GM18867 (cell line): ENCODE measurements at regions not wholly inside any gene's neighbourhood (a gene's known extent, or its start where the extent isn't known, plus 50 kb on each side); places are given as distances from the start of the nearest gene placed in this dataset.
A peak's percentile ranks its signal among the peaks of the same experiment; 100 is the strongest.

ENCODE experiments used
- ATAC-seq: cut with Tn5 transposase; IDR thresholded peaks from one replicate; pipeline ENCODE4 v1.9.1; 2021; ENCODE audit warnings: mild to moderate bottlenecking, moderate library complexity; ENCODE audit not compliant: unreplicated experiment

DNA sequence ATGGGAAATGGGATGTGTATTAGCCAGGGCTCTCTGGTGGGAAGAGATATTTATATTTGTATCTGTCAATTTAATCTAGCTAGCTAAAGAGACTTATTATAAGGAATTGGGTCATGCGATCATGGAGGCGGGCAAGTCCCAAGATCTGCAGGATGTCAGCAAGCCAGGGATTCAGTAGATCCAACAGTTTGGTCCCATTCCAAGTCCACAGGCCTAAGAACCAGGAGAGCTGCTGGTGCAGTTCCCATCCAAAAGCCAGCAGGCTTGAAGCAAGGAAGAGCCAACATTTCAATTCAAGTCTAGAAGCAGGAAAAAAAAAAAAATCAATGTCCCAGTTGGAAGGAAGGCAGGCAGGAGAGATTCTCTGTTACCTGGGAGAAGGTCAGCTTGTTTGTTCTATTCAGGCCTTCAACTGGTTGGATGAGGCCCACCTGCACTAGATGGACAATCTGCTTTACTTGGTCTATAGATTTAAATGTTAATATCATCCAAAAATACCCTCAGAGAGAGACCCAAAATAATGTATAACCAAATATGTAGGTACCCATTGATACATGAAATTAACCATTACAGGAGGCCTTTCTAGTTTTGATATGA, 60.7 kb upstream of the BCAT1 start:
- ATAC-seq: no peak

DNA sequence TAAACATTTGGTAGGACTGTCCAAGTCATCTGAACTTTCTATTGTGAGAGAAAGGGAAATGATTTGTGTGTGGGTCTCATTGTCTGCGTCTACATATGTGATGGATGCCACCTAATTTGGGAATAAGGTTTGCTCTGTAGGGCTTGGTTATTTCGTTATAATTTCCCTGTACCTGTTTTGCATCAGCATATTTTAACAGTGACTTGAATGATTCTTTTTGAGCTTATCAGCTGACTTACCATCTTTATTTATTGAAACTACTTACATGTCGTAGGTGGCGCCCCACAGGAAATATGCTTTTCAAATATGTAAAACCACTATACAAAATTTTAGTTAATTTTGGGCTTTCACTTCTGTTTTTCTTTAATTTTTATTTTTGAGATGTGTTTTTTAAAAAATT, 56.5 kb upstream of the BCAT1 start:
- ATAC-seq: peak; percentile 59

DNA sequence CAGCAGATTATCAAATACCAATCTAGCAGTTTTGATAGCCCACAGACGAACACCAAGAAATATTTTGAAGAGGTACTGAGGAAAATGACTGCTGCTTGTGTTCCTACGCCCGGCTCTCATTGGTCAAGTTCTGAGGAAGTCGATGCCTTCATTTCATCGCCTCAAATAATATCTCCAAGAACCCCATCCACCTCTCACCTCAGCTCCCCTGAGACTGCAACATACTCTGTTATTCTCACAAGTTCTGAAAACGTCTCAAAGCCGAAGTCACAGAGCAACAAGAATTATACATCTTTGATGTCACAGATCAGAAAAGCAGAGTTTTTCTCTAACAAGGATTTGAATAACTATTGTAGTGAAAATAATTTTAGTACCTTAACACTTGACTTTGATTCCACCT, 55.5 kb upstream of the BCAT1 start:
- peak; percentile 37 for ATAC-seq

- ATAC-seq: no peak
Measured at GRCh38 chr12:25001311-25001710, 52.4 kb upstream of the BCAT1 start.
